GM12878 (cell line): ENCODE measurements at regions not wholly inside any gene's neighbourhood (a gene's known extent, or its start where the extent isn't known, plus 50 kb on each side); places are given as distances from the start of the nearest gene placed in this dataset.

Experiments
- CHD2 ChIP-seq: IDR thresholded peaks from 2 replicates; pipeline ENCODE4 v1.6.1; 2011; ENCODE audit warnings: low read depth, low read length, improper control_type of control experiment, borderline replicate concordance
- CTCF ChIP-seq, 3 experiments: IDR thresholded peaks in 2 of 3; conservative IDR thresholded peaks in 1 of 3; 2 replicates each; pipeline ENCODE4 v1.5.1; 2011; ENCODE audit warnings: low read depth in 3 of 3, low read length in 3 of 3, mild to moderate bottlenecking in 3 of 3, control low read depth in 2 of 3, moderate library complexity in 2 of 3, inconsistent platforms in 1 of 3, mixed read lengths in 1 of 3; ENCODE audit not compliant: control insufficient read depth in 2 of 3, insufficient read depth in 1 of 3; ENCODE audit errors: extremely low read depth in 1 of 3
- FOXM1 ChIP-seq: IDR thresholded peaks from 2 replicates; pipeline ENCODE4 v1.6.1; 2012; ENCODE audit warnings: low read depth, mild to moderate bottlenecking, inconsistent platforms, low read length, moderate library complexity
- NKRF ChIP-seq: fragments of 450-650 bp; conservative IDR thresholded peaks from 2 replicates; pipeline ENCODE4 v1.6.1; 2017; ENCODE audit warnings: mild to moderate bottlenecking, moderate library complexity
- PBX3 ChIP-seq: IDR thresholded peaks from 2 replicates; pipeline ENCODE4 v1.6.1; 2011; ENCODE audit warnings: mild to moderate bottlenecking, low read depth, low read length, moderate library complexity; ENCODE audit not compliant: insufficient replicate concordance
- POLR2A ChIP-seq: IDR thresholded peaks from 2 replicates; pipeline ENCODE4 v1.6.1; 2011; ENCODE audit warnings: low read depth, mild to moderate bottlenecking, low read length
- RAD51 ChIP-seq: fragments of 450-650 bp; IDR thresholded peaks from 2 replicates; pipeline ENCODE4 v1.6.1; 2016; ENCODE audit warnings: moderate library complexity, mild to moderate bottlenecking, inconsistent platforms
- SIN3A ChIP-seq: IDR thresholded peaks from 2 replicates; pipeline ENCODE4 v1.6.1; 2012; ENCODE audit warnings: low read depth, low read length, improper control_type of control experiment
- SMAD1 ChIP-seq: fragments of 450-650 bp; IDR thresholded peaks from 2 replicates; pipeline ENCODE4 v1.6.1; 2018; ENCODE audit warnings: mild to moderate bottlenecking, low read depth; ENCODE audit not compliant: partially characterized antibody
- SP1 ChIP-seq: IDR thresholded peaks from one replicate; pipeline ENCODE4 v1.6.1; 2011; ENCODE audit warnings: low read depth, low read length
- YY1 ChIP-seq: IDR thresholded peaks from 2 replicates; pipeline ENCODE4 v1.6.1; 2011; ENCODE audit warnings: low read depth, mild to moderate bottlenecking, low read length

- TF ChIP-seq PBX3 (no peak), SP1 (no peak), CTCF (IDR thresholded peaks at IDR 0.05 in 2 of 3, conservative IDR thresholded peaks at IDR 0.05 in 1 of 3; ENCODE audit: control insufficient read depth in 2 of 3, extremely low read depth in 1 of 3, insufficient read depth in 1 of 3, low read depth in 3 of 3, low read length in 3 of 3) (no peak), SIN3A (no peak), YY1 (no peak), FOXM1 (no peak), RAD51 (no peak), NKRF (no peak), POLR2A (no peak), CHD2 (no peak), SMAD1 (no peak)
These were observed 206.0 kb downstream of the FBXO4 start for GRCh38 chr5:42131081-42131480.
